ENCODE measurements at regions not wholly inside any gene's neighbourhood (a gene's known extent, or its start where the extent isn't known, plus 50 kb on each side); places are given as distances from the start of the nearest gene placed in this dataset.

GRCh38 chr1:82704393-82704792 is 903.7 kb downstream of the ADGRL2 start:
- DNase-seq (ENCODE audit: low spot score) = no peak
- Histone ChIP-seq H3K36me3 (no peaks in the 10 kb centered on the region), H3K4me3 (no peak overlapping the region), H3K27me3 (no peaks in the 10 kb centered on the region), H3K4me2 (no peak overlapping the region), H3K79me2 (ENCODE audit: low read depth) (no peaks in the 10 kb centered on the region), H2AFZ (replicated peaks) (no peak overlapping the region), H3K9me3 (ENCODE audit: low read depth) (no peaks in the 10 kb centered on the region), H3K4me1 (no peaks in the 10 kb centered on the region), H3F3A (ENCODE audit: low read depth) (no peaks in the 10 kb centered on the region), H3K9ac (no peak overlapping the region), H4K20me1 (ENCODE audit: low read depth) (no peaks in the 10 kb centered on the region), H3K27ac (no peak overlapping the region)
- Mint-ChIP-seq H3K4me3 (no peak overlapping the region), H3K36me3 (no peaks in the 10 kb centered on the region), H3K4me1 (no peaks in the 10 kb centered on the region), H3K27ac (no peak overlapping the region), H3K27me3 (ENCODE audit: insufficient read depth, low read depth) (no peaks in the 10 kb centered on the region), H3K9me3 (no peaks in the 10 kb centered on the region)
- TF ChIP-seq EZH2phosphoT487 (IDR thresholded peaks at IDR 0.05) = no peak
- no peak for TF ChIP-seq CTCF (IDR thresholded peaks at IDR 0.05)
- no peak for TF ChIP-seq EZH2 (IDR thresholded peaks at IDR 0.05)

- Mint-ChIP-seq H3K36me3 (no peaks in the 10 kb centered on the region), H3K9me3 (no peaks in the 10 kb centered on the region), H3K4me3 (no peak overlapping the region), H3K27ac (no peak overlapping the region), H3K4me1 (no peaks in the 10 kb centered on the region), H3K27me3 (ENCODE audit: insufficient read depth, low read depth) (no peaks in the 10 kb centered on the region)
- no peaks in the 10 kb centered on the region for H3K36me3 ChIP-seq
- H2AFZ ChIP-seq (replicated peaks) = peak overlapping the region; percentile 38
- no peak for DNase-seq (ENCODE audit: low spot score)
- H3K27me3 ChIP-seq = no peaks in the 10 kb centered on the region
- H4K20me1 ChIP-seq (ENCODE audit: low read depth) = no peaks in the 10 kb centered on the region
- H3K27ac ChIP-seq = no peak overlapping the region
- H3K9me3 ChIP-seq (ENCODE audit: low read depth) = no peaks in the 10 kb centered on the region
- no peak overlapping the region for H3K9ac ChIP-seq
- H3K4me1 ChIP-seq = no peaks in the 10 kb centered on the region
- TF ChIP-seq EZH2phosphoT487 (IDR thresholded peaks at IDR 0.05) = no peak
- no peak for TF ChIP-seq CTCF (IDR thresholded peaks at IDR 0.05)
- no peak for TF ChIP-seq EZH2 (IDR thresholded peaks at IDR 0.05)
- no peaks in the 10 kb centered on the region for H3F3A ChIP-seq (ENCODE audit: low read depth)
- no peak overlapping the region for H3K4me2 ChIP-seq
- no peaks in the 10 kb centered on the region for H3K79me2 ChIP-seq (ENCODE audit: low read depth)
- H3K4me3 ChIP-seq = no peak overlapping the region
These were observed 903.2 kb downstream of the ADGRL2 start for GRCh38 chr1:82703951-82704350.

- H3K79me2 ChIP-seq (ENCODE audit: low read depth) = no peaks in the 10 kb centered on the region
- H3K4me1 ChIP-seq = no peaks in the 10 kb centered on the region
- H2AFZ ChIP-seq (replicated peaks) = no peak overlapping the region
- H3K4me3 ChIP-seq = no peak overlapping the region
- no peaks in the 10 kb centered on the region for H3K9me3 ChIP-seq (ENCODE audit: low read depth)
- no peaks in the 10 kb centered on the region for H3K9me3 Mint-ChIP-seq
- no peak overlapping the region for H3K4me3 Mint-ChIP-seq
- no peaks in the 10 kb centered on the region for H3K36me3 ChIP-seq
- no peaks in the 10 kb centered on the region for H4K20me1 ChIP-seq (ENCODE audit: low read depth)
- H3K27ac ChIP-seq = no peak overlapping the region
- no peak for TF ChIP-seq EZH2 (IDR thresholded peaks at IDR 0.05)
- TF ChIP-seq EZH2phosphoT487 (IDR thresholded peaks at IDR 0.05) = no peak
- no peak for TF ChIP-seq CTCF (IDR thresholded peaks at IDR 0.05)
- no peaks in the 10 kb centered on the region for H3K36me3 Mint-ChIP-seq
- H3K27me3 Mint-ChIP-seq (ENCODE audit: insufficient read depth, low read depth) = no peaks in the 10 kb centered on the region
- no peak overlapping the region for H3K9ac ChIP-seq
- H3F3A ChIP-seq (ENCODE audit: low read depth) = no peaks in the 10 kb centered on the region
- H3K4me1 Mint-ChIP-seq = peaks cover 1% of the 10 kb centered on the region
- no peak overlapping the region for H3K4me2 ChIP-seq
- no peaks in the 10 kb centered on the region for H3K27me3 ChIP-seq
- H3K27ac Mint-ChIP-seq = no peak overlapping the region
- DNase-seq (ENCODE audit: low spot score) = no peak
These were observed 899.7 kb downstream of the ADGRL2 start for GRCh38 chr1:82700476-82700875.

- Histone ChIP-seq H3K79me2 (ENCODE audit: low read depth) (no peaks in the 10 kb centered on the region), H3K27ac (no peak overlapping the region), H3K27me3 (no peaks in the 10 kb centered on the region), H3K4me2 (no peak overlapping the region), H3K4me3 (no peak overlapping the region), H3K9me3 (ENCODE audit: low read depth) (no peaks in the 10 kb centered on the region), H3F3A (ENCODE audit: low read depth) (no peaks in the 10 kb centered on the region), H3K4me1 (no peaks in the 10 kb centered on the region), H3K9ac (no peak overlapping the region), H3K36me3 (no peaks in the 10 kb centered on the region), H2AFZ (replicated peaks) (no peak overlapping the region), H4K20me1 (ENCODE audit: low read depth) (no peaks in the 10 kb centered on the region)
- peaks cover 2% of the 10 kb centered on the region for H3K4me1 Mint-ChIP-seq
- no peak overlapping the region for H3K27ac Mint-ChIP-seq
- H3K36me3 Mint-ChIP-seq = no peaks in the 10 kb centered on the region
- no peak for DNase-seq (ENCODE audit: low spot score)
- no peaks in the 10 kb centered on the region for H3K27me3 Mint-ChIP-seq (ENCODE audit: insufficient read depth, low read depth)
- TF ChIP-seq EZH2phosphoT487 (IDR thresholded peaks at IDR 0.05) = no peak
- TF ChIP-seq EZH2 (IDR thresholded peaks at IDR 0.05) = no peak
- no peak for TF ChIP-seq CTCF (IDR thresholded peaks at IDR 0.05)
- peaks cover 2% of the 10 kb centered on the region for H3K9me3 Mint-ChIP-seq
- no peak overlapping the region for H3K4me3 Mint-ChIP-seq
These were observed 897.2 kb downstream of the ADGRL2 start for GRCh38 chr1:82697965-82698364.
